ENCODE measurements at regions not wholly inside any gene's neighbourhood (a gene's known extent, or its start where the extent isn't known, plus 50 kb on each side); places are given as distances from the start of the nearest gene placed in this dataset.

DNA sequence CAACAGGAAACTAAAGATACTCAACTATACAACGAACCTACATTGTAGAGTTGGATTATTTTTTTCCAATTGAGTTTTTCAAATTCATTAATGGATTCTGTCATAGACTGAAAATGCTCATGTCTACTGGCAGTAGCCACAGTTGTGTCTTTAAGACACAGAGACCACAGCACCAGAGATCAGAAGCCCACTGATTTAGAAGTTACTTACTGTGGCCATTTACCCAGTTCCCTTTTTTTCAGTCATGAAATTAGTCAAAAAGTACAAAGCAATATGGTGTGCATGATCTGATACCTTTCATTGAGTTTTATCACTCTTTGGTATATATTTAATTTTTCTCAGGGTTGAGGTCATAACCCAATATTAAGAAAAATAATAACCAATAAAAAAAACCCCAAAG is 1640.2 kb upstream of the WWC1 start:
- DNase-seq (ENCODE audit: low spot score), result no peak
- TF ChIP-seq CTCF (IDR thresholded peaks at IDR 0.05; ENCODE audit: extremely low read depth, missing control alignments), result no peak

- TF ChIP-seq CTCF (IDR thresholded peaks at IDR 0.05; ENCODE audit: extremely low read depth, missing control alignments), result no peak
- no peak for DNase-seq (ENCODE audit: low spot score)
Observed at GRCh38 chr5:166671811-166672210, 1619.6 kb upstream of the WWC1 start.

DNA sequence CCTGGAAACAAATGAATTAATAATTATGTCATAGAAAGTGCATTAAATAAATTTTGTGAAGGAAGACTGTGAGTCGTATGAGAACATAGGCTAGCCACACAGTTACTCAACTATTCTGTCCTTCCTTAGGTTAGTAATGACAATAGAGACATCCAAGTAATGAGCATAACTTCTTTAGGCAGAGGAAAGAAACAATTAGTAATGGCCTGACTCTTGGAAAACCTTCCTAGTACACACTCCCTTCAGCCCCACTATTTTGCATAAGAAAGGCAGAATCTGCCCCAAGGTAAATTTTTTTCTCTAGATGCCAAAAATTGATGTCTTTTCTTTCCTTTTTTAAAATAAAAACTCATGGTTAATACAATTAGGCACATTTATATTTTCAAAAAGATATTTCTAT is 1619.0 kb upstream of the WWC1 start:
- TF ChIP-seq CTCF (IDR thresholded peaks at IDR 0.05; ENCODE audit: extremely low read depth, missing control alignments), result no peak
- no peak for DNase-seq (ENCODE audit: low spot score)

- TF ChIP-seq CTCF (IDR thresholded peaks at IDR 0.05; ENCODE audit: extremely low read depth, missing control alignments), result no peak
- DNase-seq (ENCODE audit: low spot score), result no peak
Observed at GRCh38 chr5:166677891-166678290, 1613.6 kb upstream of the WWC1 start.

- no peak for DNase-seq (ENCODE audit: low spot score)
- no peak for TF ChIP-seq CTCF (IDR thresholded peaks at IDR 0.05; ENCODE audit: extremely low read depth, missing control alignments)
Observed at GRCh38 chr5:166679331-166679730, 1612.1 kb upstream of the WWC1 start.

- TF ChIP-seq CTCF (IDR thresholded peaks at IDR 0.05; ENCODE audit: extremely low read depth, missing control alignments), result no peak
- DNase-seq (ENCODE audit: low spot score), result no peak
Observed at GRCh38 chr5:166695326-166695725, 1596.1 kb upstream of the WWC1 start.

- TF ChIP-seq CTCF (IDR thresholded peaks at IDR 0.05; ENCODE audit: extremely low read depth, missing control alignments), result no peak
- DNase-seq (ENCODE audit: low spot score), result no peak
Observed at GRCh38 chr5:166708291-166708690, 1583.2 kb upstream of the WWC1 start.
